T-cell (primary cell): ENCODE measurements at regions not wholly inside any gene's neighbourhood (a gene's known extent, or its start where the extent isn't known, plus 50 kb on each side); places are given as distances from the start of the nearest gene placed in this dataset.

Experiments
- ATAC-seq, 4 experiments: fragments of 200-7000 bp in 3 of 4; fragments of 150-1000 bp in 1 of 4; cut with Tn5 transposase; replicated peaks in 1 of 4; 1 replicate in 3 of 4; 2 replicates in 1 of 4; pipeline ENCODE4 v1.10.0; 2021; ENCODE audit warnings: moderate library complexity in 3 of 4, mild to moderate bottlenecking in 2 of 4, moderate number of reproducible peaks in 1 of 4
- CTCF ChIA-PET, 2 donors: fragments of 300-600 bp; sonication (Branson Sonifier 250); formaldehyde crosslinking; loops; one replicate each; lab custom pipeline; 2022; ENCODE audit warnings: antibody characterized with exemption in 2 of 2; lab: Charles Lee
- POLR2A ChIA-PET, 2 donors: fragments of 300-600 bp; sonication (Branson Sonifier 250); formaldehyde crosslinking; loops; one replicate each; lab custom pipeline; 2022; ENCODE audit warnings: antibody characterized with exemption in 2 of 2; lab: Charles Lee
- DNase-seq, 35 experiments: peaks; one replicate each; pipeline versions ENCODE4 v3.0.0 to v3.0.0-alpha.2; 2013 to 2023
- H3K27ac ChIP-seq: one replicate; pipeline ENCODE4 v1.5.1; 2013; ENCODE audit warnings: low read length
- H3K27me3 ChIP-seq, 2 experiments: replicated peaks in 1 of 2; 1 replicate in 1 of 2; 2 replicates in 1 of 2; pipeline versions ENCODE4 v1.6.1 to v1.7.0; 2013; ENCODE audit warnings: low read length in 1 of 2, mixed read lengths in 1 of 2; ENCODE audit not compliant: control insufficient read depth in 2 of 2, insufficient read depth in 2 of 2; ENCODE audit errors: extremely low read depth in 1 of 2
- H3K36me3 ChIP-seq, 2 donors: 1 replicate in 1 of 2; 2 replicates in 1 of 2; pipeline versions ENCODE4 v1.6.1 to v1.7.0; 2013; ENCODE audit warnings: low read length in 1 of 2; ENCODE audit not compliant: control insufficient read depth in 2 of 2, insufficient read depth in 1 of 2; ENCODE audit errors: extremely low read depth in 1 of 2
- H3K4me1 ChIP-seq, 2 experiments: 1 replicate in 1 of 2; 2 replicates in 1 of 2; pipeline versions ENCODE4 v1.6.1 to v1.7.0; 2013; ENCODE audit warnings: low read length in 2 of 2, mixed read lengths in 1 of 2; ENCODE audit not compliant: insufficient read depth in 2 of 2, control insufficient read depth in 1 of 2; ENCODE audit errors: extremely low read depth in 1 of 2
- H3K4me3 ChIP-seq, 2 donors: 1 replicate in 1 of 2; 2 replicates in 1 of 2; pipeline versions ENCODE4 v1.5.1 to v1.7.0; 2013; ENCODE audit warnings: mild to moderate bottlenecking in 2 of 2, low read length in 1 of 2, moderate library complexity in 1 of 2; ENCODE audit not compliant: control insufficient read depth in 1 of 2; ENCODE audit errors: extremely low read depth in 1 of 2
- H3K9me3 ChIP-seq: 2 replicates; pipeline ENCODE4 v1.7.0; 2013
- H3K27ac Mint-ChIP-seq, 2 donors: one replicate each; pipeline ENCODE4 v1.8.0; 2020 to 2021; ENCODE audit warnings: mild to moderate bottlenecking in 2 of 2, mixed read lengths in 2 of 2
- H3K27me3 Mint-ChIP-seq, 2 donors: one replicate each; pipeline ENCODE4 v1.8.0; 2021 to 2022; ENCODE audit warnings: mixed read lengths in 2 of 2
- H3K36me3 Mint-ChIP-seq: one replicate; pipeline ENCODE4 v1.8.0; 2021; ENCODE audit warnings: mixed read lengths
- H3K4me1 Mint-ChIP-seq, 3 donors: one replicate each; pipeline ENCODE4 v1.8.0; 2020 to 2022; ENCODE audit warnings: mixed read lengths in 3 of 3, mild to moderate bottlenecking in 1 of 3
- H3K4me3 Mint-ChIP-seq, 3 donors: one replicate each; pipeline ENCODE4 v1.8.0; 2020 to 2022; ENCODE audit warnings: mild to moderate bottlenecking in 3 of 3, mixed read lengths in 3 of 3, moderate library complexity in 3 of 3
- H3K9me3 Mint-ChIP-seq, 3 donors: one replicate each; pipeline ENCODE4 v1.8.0; 2020 to 2022; ENCODE audit warnings: mixed read lengths in 3 of 3
- WGBS: methylation state at CpG from one replicate; pipeline ENCODE4 v1.1.5; 2013; ENCODE audit warnings: missing lambda C conversion rate; ENCODE audit not compliant: insufficient coverage; 5-methylcytosine and 5-hydroxymethylcytosine counted together

DNA sequence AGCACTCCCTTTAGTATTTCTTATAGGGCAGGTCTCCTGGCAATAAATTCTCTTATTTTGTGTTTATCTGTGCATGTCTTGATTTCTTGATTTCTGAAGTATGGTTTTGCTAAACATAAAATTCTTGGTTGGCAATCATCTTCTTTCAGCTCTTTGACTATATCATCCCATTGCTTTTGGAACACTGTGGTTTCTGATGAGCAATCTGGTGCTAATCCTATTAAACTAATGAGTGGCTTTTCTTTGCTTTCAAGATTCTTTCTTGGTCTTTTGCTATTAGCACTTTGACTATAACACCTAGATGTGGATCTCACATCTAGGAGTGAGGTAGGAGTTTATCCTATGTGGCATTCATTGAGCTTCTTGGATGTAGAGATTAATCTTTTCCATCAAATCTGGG lies 120.7 kb upstream of the MED13L start:
- H3K4me1 ChIP-seq: peaks cover 2 to 3% of the 10 kb centered on the region in 2 experiments
- H3K36me3 ChIP-seq: no peaks in the 10 kb centered on the region
- no peak for DNase-seq
- CTCF ChIA-PET: no interaction called here
- H3K27me3 Mint-ChIP-seq: no peaks in the 10 kb centered on the region
- H3K9me3 Mint-ChIP-seq: peaks cover 17 to 33% (median 23%) of the 10 kb centered on the region in 3 donors
- no peaks in the 10 kb centered on the region for H3K9me3 ChIP-seq
- no peak overlapping the region for H3K27ac ChIP-seq
- H3K4me1 Mint-ChIP-seq: peaks cover 2 to 7% (median 4%) of the 10 kb centered on the region in 3 donors
- no peak overlapping the region for H3K4me3 ChIP-seq
- H3K4me3 Mint-ChIP-seq: no peak overlapping the region
- POLR2A ChIA-PET: no interaction called here
- H3K27ac Mint-ChIP-seq: no peak overlapping the region
- H3K36me3 Mint-ChIP-seq: peaks cover 7% of the 10 kb centered on the region
- H3K27me3 ChIP-seq: peaks cover 0 to 4% of the 10 kb centered on the region in 2 experiments
- no peak for ATAC-seq

DNA sequence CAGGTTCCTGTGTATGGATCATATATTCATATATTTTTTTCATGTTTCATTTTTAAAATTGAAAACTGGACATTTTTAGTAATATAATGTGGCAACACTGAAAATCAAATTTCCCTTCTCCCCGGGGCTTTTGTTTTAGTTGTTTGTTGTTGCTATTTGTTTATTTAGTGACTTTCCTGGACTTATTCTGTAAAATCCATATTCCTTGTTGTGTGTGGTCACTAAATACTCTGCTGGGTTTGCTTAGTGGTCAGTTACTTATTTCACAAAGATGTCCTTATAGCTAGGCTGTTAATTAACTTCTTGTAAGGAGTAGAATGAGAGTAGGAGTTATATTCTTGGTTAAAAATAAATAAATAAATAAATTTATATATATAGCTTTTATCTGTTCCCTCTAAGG lies 121.6 kb upstream of the MED13L start:
- Histone ChIP-seq H3K27me3 (peaks cover 0 to 4% of the 10 kb centered on the region in 2 experiments), H3K27ac (no peak overlapping the region), H3K4me1 (peaks cover 0 to 3% of the 10 kb centered on the region in 2 experiments), H3K9me3 (no peaks in the 10 kb centered on the region), H3K36me3 (no peaks in the 10 kb centered on the region), H3K4me3 (no peak overlapping the region)
- Mint-ChIP-seq H3K4me3 (no peak overlapping the region), H3K27me3 (no peaks in the 10 kb centered on the region), H3K36me3 (peaks cover 7% of the 10 kb centered on the region), H3K4me1 (peaks cover 0 to 7% (median 0%) of the 10 kb centered on the region in 3 donors), H3K27ac (no peak overlapping the region), H3K9me3 (peaks cover 17 to 33% (median 23%) of the 10 kb centered on the region in 3 donors)
- CTCF ChIA-PET: interaction anchor here in 1 of 2 donors (0.5 kb wide), 1 partner anchor 141 kb away, joined by 8 read pairs; no protein-coding TSS in a partner anchor
- WGBS: no CpG with 5 or more reads among the region's 1 CpG
- ATAC-seq (no peak), DNase-seq (no peak)
- POLR2A ChIA-PET: no interaction called here

DNA sequence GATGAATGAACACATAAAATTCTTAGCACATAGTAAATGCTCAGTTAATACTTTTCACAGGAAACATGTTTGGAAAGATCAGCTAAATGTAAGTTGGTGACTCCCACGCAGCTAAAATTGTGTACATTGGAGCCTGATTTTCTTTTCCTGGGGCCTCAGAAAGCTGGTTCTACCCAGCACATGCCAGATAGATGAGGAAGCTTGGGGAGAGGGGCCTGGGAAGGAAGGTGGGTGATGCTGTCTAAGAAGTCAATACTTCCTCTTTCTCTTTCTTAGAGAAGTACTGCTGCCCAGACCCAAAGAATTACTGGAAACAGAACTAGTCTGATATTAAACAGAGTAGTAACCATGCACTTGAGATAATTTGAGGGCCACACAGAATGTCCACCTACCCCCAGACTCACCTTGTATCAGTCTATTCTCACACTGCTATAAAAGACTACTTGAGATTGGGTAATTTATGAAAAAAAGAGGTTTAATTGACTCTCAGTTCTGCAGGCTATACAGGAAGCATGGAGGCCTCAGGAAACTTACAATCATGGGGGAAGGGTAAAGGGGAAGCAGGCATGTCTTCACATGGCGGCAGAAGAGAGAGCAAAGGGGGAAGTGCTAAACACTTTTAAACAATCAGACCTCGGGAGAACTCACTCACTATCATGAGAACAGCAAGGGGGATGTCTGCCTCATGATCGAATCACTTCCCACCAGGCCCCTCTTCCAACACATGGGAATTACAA lies 123.3 kb upstream of the MED13L start:
- no peak for ATAC-seq
- ChIA-PET POLR2A (no interaction called here), CTCF (no interaction called here)
- Mint-ChIP-seq H3K27me3 (no peaks in the 10 kb centered on the region), H3K4me3 (no peak overlapping the region), H3K27ac (no peak overlapping the region), H3K36me3 (peaks cover 7% of the 10 kb centered on the region), H3K9me3 (peaks cover 17 to 33% (median 23%) of the 10 kb centered on the region in 3 donors), H3K4me1 (peaks cover 0 to 7% (median 0%) of the 10 kb centered on the region in 3 donors)
- peak in 1 of 35 experiments; percentile 15 for DNase-seq
- H3K9me3 ChIP-seq: no peaks in the 10 kb centered on the region
- H3K36me3 ChIP-seq: no peaks in the 10 kb centered on the region
- H3K4me1 ChIP-seq: no peaks in the 10 kb centered on the region
- no peak overlapping the region for H3K27ac ChIP-seq
- peaks cover 0 to 4% of the 10 kb centered on the region in 2 experiments for H3K27me3 ChIP-seq
- 40% methylated on average over 1 of the region's 4 CpGs for WGBS
- no peak overlapping the region for H3K4me3 ChIP-seq

DNA sequence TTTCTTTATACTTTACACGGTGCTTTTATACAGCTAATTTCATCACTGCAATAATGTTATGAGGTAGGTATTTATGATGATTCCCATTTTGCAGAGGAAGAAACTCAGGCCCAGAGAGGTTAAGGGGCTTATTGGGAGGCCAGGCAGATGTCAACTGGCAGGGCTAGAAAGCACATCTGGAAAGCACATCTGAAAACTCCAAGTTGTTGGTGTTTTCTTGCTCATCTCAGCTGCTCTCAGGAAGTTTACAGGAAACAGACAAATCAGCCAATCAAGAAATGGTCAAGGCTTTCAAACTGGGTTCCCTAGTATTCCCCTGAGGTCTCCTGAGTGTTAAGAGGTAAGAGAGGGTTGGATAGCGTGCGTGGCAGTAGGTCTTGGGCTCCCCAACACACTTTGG lies 124.1 kb upstream of the MED13L start:
- no peaks in the 10 kb centered on the region for H3K27me3 Mint-ChIP-seq
- peaks cover 0 to 4% of the 10 kb centered on the region in 2 experiments for H3K27me3 ChIP-seq
- POLR2A ChIA-PET: interaction anchor here in 1 of 2 donors (0.6 kb wide), 1 partner anchor 224 kb away, joined by 3 read pairs; no protein-coding TSS in a partner anchor
- H3K9me3 ChIP-seq: no peaks in the 10 kb centered on the region
- H3K4me3 ChIP-seq: no peak overlapping the region
- H3K27ac Mint-ChIP-seq: no peak overlapping the region
- H3K4me1 ChIP-seq: no peaks in the 10 kb centered on the region
- no CpG with 5 or more reads among the region's 3 CpGs for WGBS
- peaks cover 7% of the 10 kb centered on the region for H3K36me3 Mint-ChIP-seq
- DNase-seq: no peak
- H3K4me1 Mint-ChIP-seq: peaks cover 0 to 8% (median 0%) of the 10 kb centered on the region in 3 donors
- no peaks in the 10 kb centered on the region for H3K36me3 ChIP-seq
- CTCF ChIA-PET: no interaction called here
- no peak overlapping the region for H3K27ac ChIP-seq
- H3K9me3 Mint-ChIP-seq: peaks cover 17 to 33% (median 23%) of the 10 kb centered on the region in 3 donors
- no peak for ATAC-seq
- H3K4me3 Mint-ChIP-seq: no peak overlapping the region

DNA sequence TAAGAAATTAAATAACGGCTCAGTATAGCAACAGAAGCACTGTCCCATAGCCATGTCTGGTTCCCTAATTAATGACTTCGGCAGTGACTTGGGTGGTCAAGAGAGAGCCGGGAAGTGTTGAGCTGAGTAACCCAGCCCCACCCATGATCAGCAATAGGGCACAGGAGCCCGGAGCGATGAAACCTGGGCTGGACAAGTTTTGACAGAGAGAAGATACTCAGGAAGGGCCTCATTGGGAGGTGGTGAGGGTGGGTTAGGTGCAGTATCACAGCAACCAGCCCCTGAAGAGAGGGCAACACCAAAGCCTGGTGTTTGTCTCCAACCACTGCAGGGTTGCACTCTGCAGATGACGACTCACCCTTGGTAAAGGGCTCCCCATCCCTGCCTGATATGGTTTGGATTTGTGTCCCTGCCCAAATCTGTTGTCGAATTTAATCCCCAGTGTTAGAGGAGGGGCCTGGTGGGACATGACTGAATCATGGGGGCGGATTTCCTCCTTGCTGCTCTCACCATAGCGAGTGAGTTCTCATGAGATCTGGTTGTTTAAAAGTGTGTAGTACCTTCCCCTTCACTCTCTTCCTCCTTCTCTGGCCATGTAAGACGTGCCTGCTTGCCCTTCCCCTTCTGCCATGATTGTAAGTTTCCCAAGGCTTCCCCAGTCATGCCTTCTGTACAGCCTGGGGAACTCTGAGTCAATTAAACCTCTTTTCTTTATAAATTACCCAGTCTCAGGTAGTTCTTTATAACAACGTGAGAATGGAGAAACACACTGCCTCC lies 124.9 kb upstream of the MED13L start:
- peaks cover 17 to 33% (median 23%) of the 10 kb centered on the region in 3 donors for H3K9me3 Mint-ChIP-seq
- Histone ChIP-seq H3K36me3 (no peaks in the 10 kb centered on the region), H3K27me3 (peaks cover 0 to 4% of the 10 kb centered on the region in 2 experiments), H3K9me3 (no peaks in the 10 kb centered on the region), H3K27ac (no peak overlapping the region), H3K4me1 (no peaks in the 10 kb centered on the region), H3K4me3 (no peak overlapping the region)
- peaks cover under 1 to 16% (median 3%) of the 10 kb centered on the region in 3 donors for H3K4me1 Mint-ChIP-seq
- H3K4me3 Mint-ChIP-seq: no peak overlapping the region
- no peaks in the 10 kb centered on the region for H3K27me3 Mint-ChIP-seq
- WGBS: 89% methylated on average over 4 of the region's 11 CpGs
- ChIA-PET POLR2A (interaction anchor here in 1 of 2 donors (0.6 kb wide), 1 partner anchor 224 kb away, joined by 3 read pairs; no protein-coding TSS in a partner anchor), CTCF (interaction anchor here in 1 of 2 donors (0.6 kb wide), 1 partner anchor 198 kb away, joined by 3 read pairs; no protein-coding TSS in a partner anchor)
- H3K27ac Mint-ChIP-seq: no peak overlapping the region
- DNase-seq: no peak
- ATAC-seq: no peak
- peaks cover 7% of the 10 kb centered on the region for H3K36me3 Mint-ChIP-seq

DNA sequence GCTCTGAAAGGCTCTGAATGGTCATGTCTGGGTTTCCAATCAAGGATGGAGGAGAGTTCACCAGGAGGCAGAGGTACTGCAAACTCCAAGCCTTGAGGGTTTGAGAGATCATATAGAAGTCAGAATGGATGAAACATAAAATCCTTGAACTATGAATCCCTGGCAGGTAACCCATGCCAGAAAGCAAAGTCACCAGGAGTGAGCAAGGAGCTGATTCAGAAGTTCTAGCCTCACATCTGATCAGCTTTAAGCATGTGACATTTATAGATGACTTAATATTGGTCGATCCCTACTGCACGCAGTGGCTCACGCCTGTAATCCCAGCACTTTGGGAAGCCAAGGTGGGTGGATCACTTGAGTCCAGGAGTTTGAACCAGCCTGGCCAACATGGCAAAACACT lies 126.1 kb upstream of the MED13L start:
- ATAC-seq (no peak), DNase-seq (no peak)
- Mint-ChIP-seq H3K9me3 (peaks cover 8 to 22% (median 19%) of the 10 kb centered on the region in 3 donors), H3K36me3 (peaks cover 5% of the 10 kb centered on the region), H3K4me1 (peaks cover 3 to 21% (median 6%) of the 10 kb centered on the region in 3 donors), H3K27ac (no peak overlapping the region), H3K4me3 (no peak overlapping the region), H3K27me3 (no peaks in the 10 kb centered on the region)
- H3K9me3 ChIP-seq: no peaks in the 10 kb centered on the region
- 100% methylated on average over 2 of the region's 3 CpGs for WGBS
- no peak overlapping the region for H3K27ac ChIP-seq
- peaks cover 0 to 4% of the 10 kb centered on the region in 2 experiments for H3K27me3 ChIP-seq
- no peak overlapping the region for H3K4me3 ChIP-seq
- no peaks in the 10 kb centered on the region for H3K36me3 ChIP-seq
- ChIA-PET CTCF (interaction anchor here in 1 of 2 donors (0.6 kb wide), 1 partner anchor 316 kb away, joined by 3 read pairs; no protein-coding TSS in a partner anchor), POLR2A (no interaction called here)
- H3K4me1 ChIP-seq: peaks cover 0 to 4% of the 10 kb centered on the region in 2 experiments
